ENCODE measurements at regions not wholly inside any gene's neighbourhood (a gene's known extent, or its start where the extent isn't known, plus 50 kb on each side); places are given as distances from the start of the nearest gene placed in this dataset.

DNA sequence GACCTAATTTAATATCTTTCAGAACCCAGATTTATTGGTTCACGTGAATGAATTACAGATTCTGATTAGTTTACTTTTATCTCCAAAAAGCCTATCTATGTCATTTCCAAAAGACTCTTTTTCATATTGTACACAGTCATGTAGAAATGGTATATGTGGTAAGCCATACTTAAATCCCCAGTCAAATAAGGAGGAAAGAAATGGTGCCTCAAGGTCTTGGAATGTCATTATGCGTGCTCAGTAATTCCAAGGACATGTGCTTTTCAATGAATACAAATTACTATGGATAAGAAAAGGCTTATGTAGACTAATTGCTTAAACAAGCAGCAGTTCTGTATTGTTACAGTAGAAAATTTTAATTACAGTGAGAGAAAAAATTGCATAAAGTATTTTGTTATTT, 64.1 kb upstream of the TYRP1 start:
- TF ChIP-seq POLR2A (IDR thresholded peaks at IDR 0.05), result no peak
- TF ChIP-seq, protein P1, sequence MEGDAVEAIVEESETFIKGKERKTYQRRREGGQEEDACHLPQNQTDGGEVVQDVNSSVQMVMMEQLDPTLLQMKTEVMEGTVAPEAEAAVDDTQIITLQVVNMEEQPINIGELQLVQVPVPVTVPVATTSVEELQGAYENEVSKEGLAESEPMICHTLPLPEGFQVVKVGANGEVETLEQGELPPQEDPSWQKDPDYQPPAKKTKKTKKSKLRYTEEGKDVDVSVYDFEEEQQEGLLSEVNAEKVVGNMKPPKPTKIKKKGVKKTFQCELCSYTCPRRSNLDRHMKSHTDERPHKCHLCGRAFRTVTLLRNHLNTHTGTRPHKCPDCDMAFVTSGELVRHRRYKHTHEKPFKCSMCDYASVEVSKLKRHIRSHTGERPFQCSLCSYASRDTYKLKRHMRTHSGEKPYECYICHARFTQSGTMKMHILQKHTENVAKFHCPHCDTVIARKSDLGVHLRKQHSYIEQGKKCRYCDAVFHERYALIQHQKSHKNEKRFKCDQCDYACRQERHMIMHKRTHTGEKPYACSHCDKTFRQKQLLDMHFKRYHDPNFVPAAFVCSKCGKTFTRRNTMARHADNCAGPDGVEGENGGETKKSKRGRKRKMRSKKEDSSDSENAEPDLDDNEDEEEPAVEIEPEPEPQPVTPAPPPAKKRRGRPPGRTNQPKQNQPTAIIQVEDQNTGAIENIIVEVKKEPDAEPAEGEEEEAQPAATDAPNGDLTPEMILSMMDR (IDR thresholded peaks at IDR 0.05), result no peak

Measured in vagina (tissue), 2 donors.